ENCODE measurements at regions not wholly inside any gene's neighbourhood (a gene's known extent, or its start where the extent isn't known, plus 50 kb on each side); places are given as distances from the start of the nearest gene placed in this dataset.
"Not testable (repeated sequence)": the region's sequence is repeated elsewhere in the genome, so short reads cannot be mapped to it uniquely, and the experiment has no call there.

DNA sequence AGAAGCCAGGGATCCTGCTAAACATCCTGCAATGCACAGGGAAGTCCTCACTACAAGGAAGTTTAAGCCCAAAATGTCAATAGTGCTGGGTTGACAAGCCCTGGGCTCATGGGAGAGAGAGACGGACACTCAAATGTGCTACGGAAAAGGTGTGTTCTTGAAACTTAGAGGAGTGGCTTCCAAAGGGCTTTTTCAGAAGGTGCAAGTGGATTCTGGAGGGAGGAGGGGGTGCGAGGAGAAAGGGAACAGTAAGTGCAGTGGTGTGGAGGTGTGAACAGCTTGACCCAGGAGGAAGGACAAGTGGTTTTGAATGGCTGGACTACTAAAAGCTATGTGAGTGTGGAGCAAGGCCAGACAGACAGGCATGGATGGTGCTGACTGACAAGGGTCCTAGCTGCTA, 50.4 kb upstream of the CECR2 start:
- no peak for DNase-seq

DNA sequence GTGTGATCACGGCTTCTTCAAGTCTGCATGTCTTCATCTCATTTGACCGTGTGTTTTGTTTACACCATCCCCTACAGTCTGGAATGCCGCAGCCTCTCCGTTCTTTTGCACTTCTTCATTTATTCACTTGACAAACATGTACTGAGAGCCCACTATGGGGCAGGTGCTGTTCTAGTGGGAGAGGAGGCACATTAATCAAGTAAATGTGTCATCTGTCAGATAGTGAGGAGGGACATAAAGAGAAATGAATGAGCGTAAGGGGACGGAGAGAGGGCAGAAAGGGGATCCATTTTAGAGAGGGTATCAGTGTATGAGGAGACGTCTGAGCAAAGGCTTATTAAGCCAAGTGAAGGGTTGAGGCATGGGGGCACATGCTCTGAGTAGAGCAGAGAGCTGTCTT, 54.0 kb upstream of the CECR2 start:
- DNase-seq, result no peak

- DNase-seq, result no peak
Observed at GRCh38 chr22:17314487-17314886, 54.8 kb upstream of the CECR2 start.

- DNase-seq, result no peak
Observed at GRCh38 chr22:17313626-17314025, 55.6 kb upstream of the CECR2 start.

DNA sequence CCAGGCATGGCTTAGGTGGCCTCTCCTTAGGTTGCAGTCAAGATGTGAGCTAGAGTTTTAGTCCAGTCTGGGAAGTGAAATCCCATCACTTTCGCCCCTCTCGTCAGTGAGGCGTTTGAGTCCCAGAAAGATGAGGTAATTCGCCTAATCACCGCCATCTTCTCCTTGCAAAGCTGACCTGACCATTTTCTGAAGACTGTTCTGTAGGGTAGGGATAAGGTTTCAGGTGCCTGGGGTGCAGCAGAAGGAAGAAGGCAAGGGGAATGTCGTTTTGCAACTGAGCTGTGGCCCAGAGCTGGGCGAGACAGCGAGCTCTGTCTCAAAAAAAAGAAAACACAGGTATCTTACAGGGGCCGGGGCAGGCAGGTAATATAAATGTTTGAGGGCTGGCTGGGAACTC, 61.7 kb upstream of the CECR2 start:
- no peak for DNase-seq

DNA sequence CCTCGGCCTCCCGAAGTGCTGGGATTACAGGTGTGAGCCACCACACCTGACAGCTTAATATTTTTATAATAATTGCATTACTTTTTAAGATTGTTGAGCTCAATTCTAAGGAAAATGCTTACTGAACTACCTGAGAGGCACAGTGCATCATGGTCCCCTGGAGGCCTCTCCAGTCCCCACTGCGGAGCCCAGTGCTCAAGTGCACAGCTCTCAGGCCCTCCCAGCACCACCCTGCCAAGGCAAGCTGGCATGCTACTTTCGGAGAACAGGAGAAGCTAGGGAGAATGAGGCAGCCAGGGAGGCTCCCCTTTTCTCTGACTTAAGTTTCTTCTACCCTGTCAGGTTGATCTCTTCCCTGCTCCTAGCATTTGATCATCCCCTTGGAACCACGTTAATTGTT, 64.2 kb upstream of the CECR2 start:
- DNase-seq, result no peak

DNA sequence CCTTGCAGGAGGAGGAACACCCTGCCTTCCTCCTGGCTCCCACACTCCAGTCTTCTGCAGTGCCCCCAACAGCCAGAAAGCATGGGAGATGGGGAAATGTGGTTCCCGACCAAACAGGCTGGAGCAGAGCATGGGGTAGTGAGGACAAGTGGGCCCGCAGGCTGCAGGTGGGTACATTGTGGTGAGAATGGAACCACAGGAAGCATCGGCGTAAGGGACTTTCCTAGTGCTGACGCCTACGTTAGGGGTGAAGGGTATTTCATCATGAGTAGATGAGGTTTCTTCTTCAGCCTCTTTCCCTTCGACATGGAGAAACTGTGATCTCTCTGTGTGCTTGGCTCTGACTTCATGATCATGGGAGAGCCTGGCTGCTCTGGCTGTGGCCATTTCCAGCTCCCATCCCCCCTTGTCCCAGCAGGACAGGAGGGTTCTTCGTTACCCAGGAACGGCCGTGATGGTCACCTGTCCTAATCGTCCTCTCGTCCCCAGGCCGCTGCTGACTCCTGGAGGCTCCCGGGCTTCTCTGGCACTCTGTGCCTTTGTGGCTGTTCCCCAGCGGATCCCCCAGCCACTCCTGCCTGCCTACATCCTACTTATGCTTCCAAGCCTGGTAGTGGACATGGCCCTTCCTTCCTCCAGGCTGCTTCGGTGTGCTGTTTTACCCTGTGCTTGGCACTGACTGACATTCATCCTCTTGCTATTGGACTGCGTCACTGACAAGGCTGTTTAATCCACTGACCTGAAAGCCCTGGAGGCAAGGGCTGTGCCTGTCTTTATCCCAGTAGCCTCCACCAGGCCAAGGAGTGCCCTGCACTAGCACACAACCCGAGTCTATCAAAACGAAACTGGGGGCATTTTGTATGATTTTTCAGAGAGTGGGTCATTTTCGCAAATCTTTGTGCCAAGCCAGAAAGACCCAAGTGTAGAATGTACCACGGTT, 65.2 kb upstream of the CECR2 start:
- DNase-seq, result peak; percentile 72

- DNase-seq, result no peak
Observed at GRCh38 chr22:17303441-17303839, 65.8 kb upstream of the CECR2 start.

DNA sequence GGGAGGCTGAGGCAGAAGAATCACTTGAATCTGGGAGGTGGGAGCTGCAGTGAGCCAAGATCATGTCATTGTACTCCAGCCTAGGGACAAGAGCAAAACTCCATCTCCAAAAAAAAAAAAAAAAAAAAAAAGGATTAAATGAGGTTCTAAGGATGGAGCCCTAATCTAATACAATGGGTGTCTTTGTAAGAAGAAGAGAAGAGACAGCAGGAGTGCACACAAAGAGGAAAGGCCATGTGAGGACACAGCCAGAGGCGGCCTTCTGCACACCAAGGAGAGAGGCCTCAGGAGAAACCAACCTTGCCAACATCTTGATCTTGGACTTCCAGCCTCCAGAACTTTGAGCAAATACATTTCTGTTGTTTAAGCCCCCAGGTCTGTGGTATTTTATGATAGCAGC, 66.6 kb upstream of the CECR2 start:
- no peak for DNase-seq

- no peak for DNase-seq
Observed at GRCh38 chr22:17300926-17301325, 68.3 kb upstream of the CECR2 start.

- not testable (repeated sequence) for DNase-seq
Observed at GRCh38 chr22:17298805-17299502, 70.3 kb upstream of the CECR2 start.

DNA sequence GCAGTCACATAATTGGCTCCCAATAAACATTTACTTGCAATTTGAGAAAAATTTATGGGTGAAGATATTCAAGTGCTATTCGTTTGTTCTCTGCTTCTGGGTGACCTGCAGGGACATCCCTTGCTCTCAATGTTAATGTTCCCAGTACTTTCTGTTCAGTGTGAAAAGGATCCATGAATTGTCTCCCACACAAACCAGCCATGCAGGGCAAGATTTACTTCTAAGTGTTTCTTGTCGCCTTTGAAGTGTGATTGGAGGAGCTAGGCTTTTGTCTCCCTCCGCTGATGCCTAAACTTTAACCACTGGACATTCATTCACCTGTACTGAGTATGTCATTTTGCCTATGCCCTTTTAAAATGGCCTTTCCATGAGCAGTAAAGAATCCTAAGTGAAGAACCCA, 66.4 kb upstream of the ADA2 start:
- DNase-seq, result no peak

- DNase-seq, result no peak
Observed at GRCh38 chr22:17284888-17285287, 65.7 kb upstream of the ADA2 start.

GRCh38 chr22:17284466-17284865, 65.2 kb upstream of the ADA2 start:
- no peak for DNase-seq

- not testable (repeated sequence) for DNase-seq
Observed at GRCh38 chr22:17283865-17284264, 64.6 kb upstream of the ADA2 start.

GRCh38 chr22:17283423-17283822, 64.2 kb upstream of the ADA2 start:
- no peak for DNase-seq

GRCh38 chr22:17281440-17281841, 62.2 kb upstream of the ADA2 start:
- DNase-seq, result peak; percentile 38

GRCh38 chr22:17281026-17281425, 61.8 kb upstream of the ADA2 start:
- DNase-seq, result no peak

DNA sequence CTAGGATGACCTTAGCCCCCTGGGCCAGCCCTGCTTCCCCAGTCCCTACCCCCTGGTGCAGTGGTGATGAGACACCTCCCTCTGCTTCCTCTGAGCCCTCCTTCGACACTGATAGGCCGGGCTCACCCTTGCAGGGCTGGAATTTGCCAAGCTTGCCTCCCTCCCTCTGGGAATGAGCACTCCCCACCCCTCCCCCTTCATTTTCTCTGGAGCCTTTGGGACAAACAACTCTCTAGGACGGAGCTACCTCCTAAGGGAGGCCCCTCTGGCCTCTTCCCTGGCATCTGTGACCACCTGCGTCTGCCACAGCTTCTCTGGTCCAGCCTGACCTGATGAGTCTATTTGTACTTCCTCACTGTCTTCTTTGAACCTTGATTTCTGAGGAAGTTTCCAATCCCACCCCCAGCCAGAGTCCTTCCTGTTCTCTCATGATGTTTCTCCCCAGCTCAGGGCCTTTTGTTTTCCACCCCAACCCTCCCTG, 53.3 kb upstream of the ADA2 start:
- DNase-seq, result no peak

DNA sequence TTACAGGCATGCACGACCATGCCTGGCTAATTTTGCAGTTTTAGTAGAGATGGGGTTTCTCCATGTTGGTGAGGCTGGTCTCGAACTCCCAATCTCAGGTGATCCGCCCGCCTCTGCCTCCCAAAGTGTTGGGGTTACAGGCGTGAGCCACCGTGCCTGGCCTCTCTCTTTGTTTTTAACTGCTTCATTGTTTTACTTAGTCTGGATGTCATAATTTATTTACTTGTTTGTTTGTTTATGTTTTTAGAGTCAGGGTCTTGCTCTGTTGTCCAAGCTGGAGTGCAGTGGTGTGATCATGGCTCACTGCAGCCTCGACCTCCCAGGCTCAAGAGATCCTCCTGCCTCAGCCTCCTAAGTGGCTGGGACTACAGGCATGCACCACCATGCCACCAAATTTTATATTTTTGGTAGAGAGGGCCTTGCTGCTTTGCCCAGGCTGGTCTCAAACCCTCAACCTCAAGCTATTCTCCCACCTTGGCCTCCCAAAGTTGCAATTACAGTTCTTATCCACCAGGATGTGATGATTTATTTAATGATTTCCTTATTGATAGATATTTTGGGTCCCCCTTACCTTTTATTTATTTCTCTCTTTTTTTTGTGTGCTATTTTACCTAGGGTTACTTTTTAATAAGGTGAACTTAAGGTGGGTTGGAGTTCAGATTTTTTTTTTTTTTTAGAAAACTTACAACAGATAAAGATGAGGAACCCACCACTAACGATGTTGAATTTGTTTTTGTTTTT, 52.6 kb upstream of the ADA2 start:
- DNase-seq, result no peak

- DNase-seq, result no peak
Observed at GRCh38 chr22:17269607-17270261, 50.5 kb upstream of the ADA2 start.

DNA sequence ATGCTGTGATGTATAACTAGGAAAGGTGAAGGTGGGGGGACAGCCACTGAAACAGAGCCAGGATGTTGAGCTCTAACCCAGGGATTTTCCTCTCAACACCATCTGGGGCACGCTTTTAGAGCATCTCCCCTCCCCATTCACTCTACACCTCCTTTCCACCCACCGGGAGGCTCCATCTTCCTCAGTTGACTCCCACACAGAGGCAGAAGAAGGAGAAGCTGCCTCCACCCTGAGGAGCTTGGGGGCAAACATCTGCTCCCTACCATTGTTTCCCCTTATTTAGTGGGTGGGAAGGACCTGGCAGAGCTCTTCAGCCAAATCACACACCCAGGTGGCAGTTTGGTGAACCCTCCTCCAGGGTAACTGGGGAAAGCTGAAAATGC, 50.0 kb upstream of the ADA2 start:
- DNase-seq, result no peak
